ENCODE measurements at regions not wholly inside any gene's neighbourhood (a gene's known extent, or its start where the extent isn't known, plus 50 kb on each side); places are given as distances from the start of the nearest gene placed in this dataset.

DNA sequence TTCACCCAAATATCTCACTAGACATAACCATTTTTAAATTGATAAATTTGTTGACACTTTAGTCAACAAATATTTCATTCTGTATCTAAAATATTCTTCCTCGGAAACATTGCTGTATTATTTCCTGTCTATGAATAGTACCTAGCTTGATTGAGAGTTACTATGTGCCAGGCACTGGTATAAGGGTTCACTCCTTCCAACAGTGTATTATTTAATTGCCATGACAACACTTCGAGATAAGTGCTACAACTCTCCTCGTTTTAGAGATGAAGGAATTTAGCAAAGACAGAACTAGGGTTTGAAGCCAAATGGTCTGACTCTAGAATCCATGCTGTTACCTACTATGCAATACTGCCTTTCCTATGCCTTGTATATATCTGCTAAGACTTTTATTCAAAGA lies 287.2 kb downstream of the YTHDC2 start:
- Histone ChIP-seq H3K27me3 (ENCODE audit: insufficient read depth, low read length) (no peaks in the 10 kb centered on the region), H3K36me3 (ENCODE audit: insufficient read depth, low read depth, low read length) (no peaks in the 10 kb centered on the region), H3K9ac (ENCODE audit: low read depth, low read length) (no peak overlapping the region), H3K4me3 (ENCODE audit: low read length) (no peak overlapping the region), H3K9me3 (ENCODE audit: insufficient read depth, low read depth, low read length) (no peaks in the 10 kb centered on the region), H3K27ac (ENCODE audit: low read length) (no peak overlapping the region), H3K4me1 (ENCODE audit: insufficient read depth, low read length) (no peaks in the 10 kb centered on the region)

DNA sequence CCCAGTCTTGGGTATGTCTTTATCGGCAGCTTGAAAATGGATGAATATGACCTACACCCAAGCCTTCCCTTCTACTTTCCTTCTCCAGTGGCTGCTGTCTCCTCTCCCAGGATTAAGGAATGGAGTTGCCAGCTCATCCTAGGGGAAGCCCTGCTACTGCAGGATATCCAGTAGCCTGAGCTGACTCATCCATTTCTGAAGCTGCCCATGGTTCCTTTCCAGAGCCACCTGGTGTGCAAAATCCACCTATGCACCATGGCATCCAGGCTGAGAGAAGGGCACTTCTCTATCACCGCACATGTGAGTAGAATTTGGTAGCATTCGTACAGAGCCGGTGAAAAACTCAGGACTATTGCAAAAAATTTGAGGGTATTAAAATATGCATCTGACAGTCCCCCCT lies 290.8 kb downstream of the YTHDC2 start:
- Histone ChIP-seq H3K9ac (ENCODE audit: low read depth, low read length) (no peak overlapping the region), H3K27me3 (ENCODE audit: insufficient read depth, low read length) (no peaks in the 10 kb centered on the region), H3K4me3 (ENCODE audit: low read length) (no peak overlapping the region), H3K27ac (ENCODE audit: low read length) (no peak overlapping the region), H3K4me1 (ENCODE audit: insufficient read depth, low read length) (no peaks in the 10 kb centered on the region), H3K9me3 (ENCODE audit: insufficient read depth, low read depth, low read length) (no peaks in the 10 kb centered on the region), H3K36me3 (ENCODE audit: insufficient read depth, low read depth, low read length) (no peaks in the 10 kb centered on the region)

DNA sequence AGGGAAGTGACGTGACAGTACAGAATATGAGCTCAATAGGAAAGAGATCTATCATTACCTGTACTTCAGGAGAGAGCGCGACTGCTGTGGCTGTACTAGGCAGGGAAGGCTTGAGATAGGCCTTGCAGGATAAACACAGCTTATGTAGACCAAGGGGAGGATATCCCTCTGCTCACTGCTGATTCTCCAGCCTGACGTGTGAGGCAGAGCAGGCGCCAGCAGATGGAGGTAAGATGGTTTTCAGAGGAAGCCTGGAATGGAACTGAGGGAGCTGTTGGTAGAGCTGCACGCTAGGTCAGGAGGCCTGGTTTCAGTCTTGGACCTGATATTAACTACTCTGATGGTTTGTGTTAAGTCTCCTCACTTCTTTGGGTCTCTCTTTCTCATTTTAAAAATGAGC lies 291.4 kb downstream of the YTHDC2 start:
- Histone ChIP-seq H3K4me1 (ENCODE audit: insufficient read depth, low read length) (peaks cover 3% of the 10 kb centered on the region; the same call in 1 of the 2 replicates), H3K9ac (ENCODE audit: low read depth, low read length) (no peak overlapping the region), H3K9me3 (ENCODE audit: insufficient read depth, low read depth, low read length) (no peaks in the 10 kb centered on the region), H3K27me3 (ENCODE audit: insufficient read depth, low read length) (no peaks in the 10 kb centered on the region), H3K4me3 (ENCODE audit: low read length) (no peak overlapping the region), H3K36me3 (ENCODE audit: insufficient read depth, low read depth, low read length) (no peaks in the 10 kb centered on the region), H3K27ac (ENCODE audit: low read length) (no peak overlapping the region)

DNA sequence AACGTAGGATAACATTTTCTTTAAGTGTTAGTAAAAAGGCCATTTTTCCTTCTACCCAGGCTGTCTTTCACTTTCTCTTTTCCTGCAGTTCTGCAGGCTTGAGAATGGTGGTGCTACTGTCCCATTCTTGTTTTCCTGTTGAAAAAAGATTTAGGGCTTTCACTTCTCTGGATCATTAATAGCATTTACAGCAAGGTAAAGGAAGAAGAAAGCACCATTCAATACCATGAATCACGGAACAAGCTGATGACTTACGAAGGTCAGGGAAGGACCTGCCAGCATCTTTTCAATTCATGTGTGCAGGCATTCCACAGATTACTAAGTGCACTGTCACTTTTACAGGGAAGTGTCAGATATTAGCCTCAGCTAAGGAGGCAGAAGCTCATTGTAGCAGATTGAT lies 292.8 kb downstream of the YTHDC2 start:
- H3K36me3 ChIP-seq (ENCODE audit: insufficient read depth, low read depth, low read length) = no peaks in the 10 kb centered on the region
- H3K4me3 ChIP-seq (ENCODE audit: low read length) = no peak overlapping the region
- H3K9ac ChIP-seq (ENCODE audit: low read depth, low read length) = no peak overlapping the region
- no peaks in the 10 kb centered on the region for H3K27me3 ChIP-seq (ENCODE audit: insufficient read depth, low read length)
- no peaks in the 10 kb centered on the region for H3K9me3 ChIP-seq (ENCODE audit: insufficient read depth, low read depth, low read length)
- peaks cover 3% of the 10 kb centered on the region; the same call in 1 of the 2 replicates for H3K4me1 ChIP-seq (ENCODE audit: insufficient read depth, low read length)
- no peak overlapping the region for H3K27ac ChIP-seq (ENCODE audit: low read length)

DNA sequence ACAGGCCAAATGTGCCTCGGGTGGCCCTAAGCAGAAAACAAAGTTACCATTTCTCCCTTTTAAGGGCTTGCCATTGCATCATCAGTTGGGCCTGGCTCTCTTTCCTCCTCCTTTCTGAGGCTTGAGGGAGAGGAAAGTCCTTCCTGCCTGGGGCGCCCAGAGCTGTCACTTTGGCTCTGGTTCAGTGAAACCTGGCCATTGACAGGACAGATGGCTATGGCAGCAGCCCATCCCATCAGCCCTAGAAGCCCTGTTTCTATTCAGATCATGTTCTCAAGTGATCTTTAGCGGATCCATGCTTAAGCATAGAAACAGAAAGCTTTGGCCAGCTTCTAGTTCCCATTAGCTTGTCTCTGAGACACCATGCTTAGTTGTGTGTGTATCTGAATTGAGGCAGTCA lies 293.4 kb downstream of the YTHDC2 start:
- no peak overlapping the region for H3K27ac ChIP-seq (ENCODE audit: low read length)

DNA sequence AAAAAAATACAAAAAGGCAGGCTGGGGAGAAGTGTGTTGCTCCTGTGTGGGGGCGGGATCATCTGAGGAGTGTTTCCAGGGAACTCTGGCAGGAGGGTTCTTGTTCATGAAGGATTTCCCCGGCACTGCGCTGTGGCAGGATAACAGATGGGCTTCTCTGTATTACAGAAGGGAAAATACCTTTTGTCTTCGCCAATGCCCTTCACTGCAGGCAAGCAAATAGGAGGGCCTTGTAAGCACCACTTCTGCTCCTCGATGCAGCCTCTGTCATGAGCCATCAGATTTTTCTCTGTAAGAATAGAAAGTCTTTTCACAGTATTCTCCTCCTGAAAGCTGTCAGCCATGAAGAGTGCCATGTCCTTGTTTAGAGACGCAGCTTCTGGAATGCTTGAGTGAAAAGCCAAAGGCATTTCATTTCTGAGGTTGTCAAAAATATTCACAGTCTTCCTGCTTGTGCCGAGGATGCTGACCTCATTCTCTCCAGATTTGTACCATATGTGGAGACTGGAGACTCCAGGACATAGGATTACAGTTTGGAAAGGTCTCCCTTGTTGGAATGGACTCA lies 294.0 kb downstream of the YTHDC2 start:
- H3K4me3 ChIP-seq (ENCODE audit: low read length) = no peak overlapping the region
- no peaks in the 10 kb centered on the region for H3K27me3 ChIP-seq (ENCODE audit: insufficient read depth, low read length)
- no peak overlapping the region for H3K27ac ChIP-seq (ENCODE audit: low read length)
- H3K9ac ChIP-seq (ENCODE audit: low read depth, low read length) = no peak overlapping the region
- H3K9me3 ChIP-seq (ENCODE audit: insufficient read depth, low read depth, low read length) = no peaks in the 10 kb centered on the region
- no peaks in the 10 kb centered on the region for H3K36me3 ChIP-seq (ENCODE audit: insufficient read depth, low read depth, low read length)
- peaks cover 3% of the 10 kb centered on the region; the same call in 1 of the 2 replicates for H3K4me1 ChIP-seq (ENCODE audit: insufficient read depth, low read length)

More for the DNA sequence above, 293.4 kb downstream of the YTHDC2 start:
- no peaks in the 10 kb centered on the region for H3K27me3 ChIP-seq (ENCODE audit: insufficient read depth, low read length)
- H3K4me3 ChIP-seq (ENCODE audit: low read length) = no peak overlapping the region
- H3K36me3 ChIP-seq (ENCODE audit: insufficient read depth, low read depth, low read length) = no peaks in the 10 kb centered on the region
- no peaks in the 10 kb centered on the region for H3K9me3 ChIP-seq (ENCODE audit: insufficient read depth, low read depth, low read length)
- H3K4me1 ChIP-seq (ENCODE audit: insufficient read depth, low read length) = peaks cover 3% of the 10 kb centered on the region; the same call in 1 of the 2 replicates
- H3K9ac ChIP-seq (ENCODE audit: low read depth, low read length) = no peak overlapping the region

DNA sequence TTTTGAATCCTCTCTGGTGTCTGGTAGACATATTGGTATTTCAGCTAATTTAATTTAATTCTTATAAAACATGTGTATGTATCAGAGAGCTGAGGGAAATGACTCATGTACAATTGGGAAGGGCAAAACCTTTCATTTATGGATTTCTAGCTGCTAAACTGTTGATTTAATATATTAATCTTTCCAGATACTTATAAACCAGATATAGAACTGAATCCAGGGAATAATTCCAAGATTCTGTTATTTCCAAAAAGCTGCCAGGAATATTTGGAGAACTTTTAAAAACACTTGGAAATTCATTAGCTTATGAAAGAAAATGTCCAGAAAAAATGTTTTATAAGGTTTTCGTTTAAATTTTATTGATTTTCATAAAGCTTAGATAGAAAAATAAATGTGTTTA lies 295.5 kb downstream of the YTHDC2 start:
- H3K9me3 ChIP-seq (ENCODE audit: insufficient read depth, low read depth, low read length) = no peaks in the 10 kb centered on the region
- H3K9ac ChIP-seq (ENCODE audit: low read depth, low read length) = no peak overlapping the region
- H3K36me3 ChIP-seq (ENCODE audit: insufficient read depth, low read depth, low read length) = no peaks in the 10 kb centered on the region
- no peaks in the 10 kb centered on the region for H3K27me3 ChIP-seq (ENCODE audit: insufficient read depth, low read length)
- H3K27ac ChIP-seq (ENCODE audit: low read length) = no peak overlapping the region
- H3K4me3 ChIP-seq (ENCODE audit: low read length) = no peak overlapping the region
- peaks cover 3% of the 10 kb centered on the region; the same call in 1 of the 2 replicates for H3K4me1 ChIP-seq (ENCODE audit: insufficient read depth, low read length)

DNA sequence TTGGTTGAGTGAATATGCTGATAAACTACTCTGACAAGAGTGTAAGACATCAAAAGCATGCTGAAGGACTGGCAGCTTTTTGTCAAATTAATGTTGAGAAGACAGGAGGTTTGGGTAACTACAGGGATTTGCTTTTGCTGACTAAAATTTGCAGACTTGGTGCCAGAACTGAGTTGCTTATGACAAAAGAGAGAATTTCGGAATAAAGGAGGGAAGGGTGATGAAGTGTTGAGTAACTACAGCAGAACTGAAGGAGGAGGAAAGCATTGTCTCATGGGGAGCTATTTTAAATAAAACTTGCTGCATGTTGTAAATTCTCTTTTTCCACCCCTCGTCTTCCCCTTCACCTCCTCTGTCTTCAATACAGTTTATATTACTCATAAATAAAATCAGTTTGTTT lies 296.1 kb downstream of the YTHDC2 start:
- Histone ChIP-seq H3K9me3 (ENCODE audit: insufficient read depth, low read depth, low read length) (no peaks in the 10 kb centered on the region), H3K9ac (ENCODE audit: low read depth, low read length) (no peak overlapping the region), H3K4me3 (ENCODE audit: low read length) (no peak overlapping the region), H3K36me3 (ENCODE audit: insufficient read depth, low read depth, low read length) (no peaks in the 10 kb centered on the region), H3K27me3 (ENCODE audit: insufficient read depth, low read length) (no peaks in the 10 kb centered on the region), H3K27ac (ENCODE audit: low read length) (no peak overlapping the region), H3K4me1 (ENCODE audit: insufficient read depth, low read length) (peaks cover 3% of the 10 kb centered on the region; the same call in 1 of the 2 replicates)

DNA sequence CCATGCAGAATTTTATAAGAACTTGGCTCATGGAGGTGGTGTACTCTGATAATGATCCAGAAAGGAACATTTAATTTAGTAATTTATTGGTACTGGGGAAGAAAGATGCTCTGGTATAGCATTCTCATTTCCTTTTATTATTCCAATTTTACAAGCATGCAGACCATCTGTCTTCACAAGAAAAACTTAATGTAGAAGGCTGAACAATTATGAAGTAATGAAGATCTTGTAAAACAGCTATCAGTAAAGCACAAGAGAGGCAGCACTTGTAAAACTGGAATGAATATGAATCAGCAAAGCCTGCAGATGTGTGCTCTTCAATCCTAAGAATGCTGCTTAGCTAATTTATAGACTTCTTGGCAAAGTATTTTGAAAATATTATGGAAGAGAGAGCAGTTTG lies 300.0 kb downstream of the YTHDC2 start:
- H3K9me3 ChIP-seq (ENCODE audit: insufficient read depth, low read depth, low read length) = no peaks in the 10 kb centered on the region
- no peak overlapping the region for H3K4me3 ChIP-seq (ENCODE audit: low read length)
- H3K36me3 ChIP-seq (ENCODE audit: insufficient read depth, low read depth, low read length) = no peaks in the 10 kb centered on the region
- H3K27me3 ChIP-seq (ENCODE audit: insufficient read depth, low read length) = no peaks in the 10 kb centered on the region
- H3K27ac ChIP-seq (ENCODE audit: low read length) = no peak overlapping the region
- no peak overlapping the region for H3K9ac ChIP-seq (ENCODE audit: low read depth, low read length)
- H3K4me1 ChIP-seq (ENCODE audit: insufficient read depth, low read length) = peaks cover 3% of the 10 kb centered on the region; the same call in 1 of the 2 replicates

DNA sequence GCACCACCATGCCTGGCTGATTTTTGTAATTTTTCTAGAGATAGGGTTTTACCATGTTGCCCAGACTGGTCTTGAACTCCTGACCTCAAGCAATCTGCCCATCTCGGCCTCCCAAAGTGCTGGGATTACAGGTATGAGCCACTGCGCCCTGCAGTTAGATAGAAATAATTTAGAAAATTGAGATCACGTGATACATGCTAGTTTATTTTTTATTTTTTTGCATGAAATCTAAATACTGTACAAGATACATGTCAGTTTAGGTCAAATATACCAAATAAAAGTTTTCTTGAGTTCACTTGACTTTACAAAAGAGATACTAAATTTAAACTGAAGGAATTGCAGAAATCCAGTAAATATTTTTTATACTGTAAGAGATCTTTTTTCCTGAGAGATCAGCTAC lies 304.2 kb downstream of the YTHDC2 start:
- H3K36me3 ChIP-seq (ENCODE audit: insufficient read depth, low read depth, low read length) = no peaks in the 10 kb centered on the region
- no peak overlapping the region for H3K27ac ChIP-seq (ENCODE audit: low read length)
- H3K9me3 ChIP-seq (ENCODE audit: insufficient read depth, low read depth, low read length) = no peaks in the 10 kb centered on the region
- H3K9ac ChIP-seq (ENCODE audit: low read depth, low read length) = no peak overlapping the region
- no peaks in the 10 kb centered on the region for H3K27me3 ChIP-seq (ENCODE audit: insufficient read depth, low read length)
- H3K4me1 ChIP-seq (ENCODE audit: insufficient read depth, low read length) = no peaks in the 10 kb centered on the region
- no peak overlapping the region for H3K4me3 ChIP-seq (ENCODE audit: low read length)

DNA sequence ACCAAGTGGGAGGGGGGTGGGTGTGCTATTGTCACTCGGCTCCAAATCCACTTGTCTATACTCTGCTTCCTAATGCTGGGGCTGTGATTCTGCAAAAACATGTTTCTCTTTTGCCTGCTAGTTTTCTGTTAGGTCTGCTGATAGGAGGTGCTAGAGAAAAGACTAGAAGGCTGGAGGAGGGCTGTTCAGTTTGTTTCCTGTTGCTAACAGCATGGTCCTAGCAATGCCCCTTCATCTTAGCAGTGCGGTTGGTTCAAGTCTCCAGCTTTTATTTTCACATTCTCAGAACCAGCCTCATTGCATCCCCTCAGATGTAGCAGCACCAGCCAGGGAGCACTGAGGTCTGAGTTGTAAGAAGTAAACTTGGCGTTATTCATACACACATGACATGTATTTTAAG lies 310.2 kb downstream of the YTHDC2 start:
- H3K4me3 ChIP-seq (ENCODE audit: low read length) = no peak overlapping the region
- no peaks in the 10 kb centered on the region for H3K36me3 ChIP-seq (ENCODE audit: insufficient read depth, low read depth, low read length)
- no peaks in the 10 kb centered on the region for H3K4me1 ChIP-seq (ENCODE audit: insufficient read depth, low read length)
- no peaks in the 10 kb centered on the region for H3K9me3 ChIP-seq (ENCODE audit: insufficient read depth, low read depth, low read length)
- H3K27ac ChIP-seq (ENCODE audit: low read length) = no peak overlapping the region
- H3K27me3 ChIP-seq (ENCODE audit: insufficient read depth, low read length) = no peaks in the 10 kb centered on the region
- H3K9ac ChIP-seq (ENCODE audit: low read depth, low read length) = no peak overlapping the region

DNA sequence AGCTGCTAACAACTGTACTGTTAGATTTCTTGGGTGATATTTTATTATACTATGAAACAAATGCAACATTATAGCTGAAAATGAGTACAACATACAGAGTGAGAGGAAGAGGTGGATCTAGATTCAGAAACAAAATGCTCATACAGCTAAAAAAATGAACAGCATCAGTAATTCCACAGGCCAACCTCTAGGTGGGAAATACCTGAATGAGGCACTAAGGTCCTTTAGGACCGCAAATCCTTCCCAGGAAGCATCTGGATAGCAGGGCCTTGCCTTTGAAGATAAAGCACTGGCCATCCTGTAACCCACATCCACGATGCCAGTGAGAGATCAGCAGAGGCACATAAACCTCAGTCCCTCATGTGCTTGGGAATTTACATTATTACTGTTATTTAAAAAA lies 310.8 kb downstream of the YTHDC2 start:
- Histone ChIP-seq H3K4me3 (ENCODE audit: low read length) (no peak overlapping the region), H3K27ac (ENCODE audit: low read length) (no peak overlapping the region), H3K9ac (ENCODE audit: low read depth, low read length) (no peak overlapping the region), H3K27me3 (ENCODE audit: insufficient read depth, low read length) (no peaks in the 10 kb centered on the region), H3K36me3 (ENCODE audit: insufficient read depth, low read depth, low read length) (no peaks in the 10 kb centered on the region), H3K4me1 (ENCODE audit: insufficient read depth, low read length) (no peaks in the 10 kb centered on the region), H3K9me3 (ENCODE audit: insufficient read depth, low read depth, low read length) (no peaks in the 10 kb centered on the region)

All from iPS-20b (cell line).